ENCODE measurements at regions not wholly inside any gene's neighbourhood (a gene's known extent, or its start where the extent isn't known, plus 50 kb on each side); places are given as distances from the start of the nearest gene placed in this dataset.

DNA sequence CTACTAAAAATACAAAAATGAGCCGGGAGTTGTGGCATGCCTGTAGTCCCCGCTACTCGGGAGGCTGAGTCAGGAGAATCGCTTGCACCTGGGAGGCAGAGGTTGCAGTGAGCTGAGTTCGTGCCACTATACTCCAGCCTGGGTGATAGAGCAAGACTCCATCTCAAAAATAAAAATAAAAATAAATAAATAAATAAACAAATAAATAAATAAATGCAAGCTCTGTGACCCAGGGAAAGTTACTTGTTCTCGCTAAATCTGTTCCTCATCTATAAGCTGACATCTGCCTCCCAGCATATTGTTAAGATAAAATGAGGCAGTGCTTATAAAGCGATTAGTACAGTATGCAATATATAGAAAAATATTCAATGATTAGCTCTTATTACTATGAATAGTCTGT is 56.4 kb upstream of the STK38L start:
- no peak for TF ChIP-seq SUZ12 (IDR thresholded peaks at IDR 0.05; ENCODE audit: extremely low read depth, insufficient read depth, insufficient read length)
- no peak for TF ChIP-seq ZNF274 (IDR thresholded peaks at IDR 0.05; ENCODE audit: low read depth, low read length)

Measured in NT2/D1 (cell line).